Gastroesophageal sphincter (tissue), 4 donors: ENCODE measurements at regions not wholly inside any gene's neighbourhood (a gene's known extent, or its start where the extent isn't known, plus 50 kb on each side); places are given as distances from the start of the nearest gene placed in this dataset.
A peak's percentile ranks its signal among the peaks of the same experiment; 100 is the strongest.
"Not testable (repeated sequence)": the region's sequence is repeated elsewhere in the genome, so short reads cannot be mapped to it uniquely, and the experiment has no call there.

ENCODE experiments used
- ATAC-seq: fragments of 150-250 bp; one replicate; pipeline ENCODE4 v1.9.1; 2016; ENCODE audit warnings: mild to moderate bottlenecking, moderate library complexity
- H3K27ac ChIP-seq, 4 donors: fragments of 200-600 bp; sonication (generic) in 3 of 4; 1 replicate in 3 of 4; 2 replicates in 1 of 4; pipeline ENCODE4 v1.5.1; 2016 to 2019
- H3K27me3 ChIP-seq: fragments of 200-600 bp; sonication (generic); one replicate; pipeline ENCODE4 v1.5.1; 2019
- H3K36me3 ChIP-seq, 2 donors: fragments of 200-600 bp; sonication (generic); one replicate each; pipeline ENCODE4 v1.5.1; 2019; ENCODE audit warnings: control low read depth in 1 of 2
- H3K4me1 ChIP-seq, 3 donors: fragments of 200-600 bp; sonication (generic); 1 replicate in 2 of 3; 2 replicates in 1 of 3; pipeline ENCODE4 v1.5.1; 2016 to 2019; ENCODE audit warnings: control low read depth in 2 of 3
- H3K4me3 ChIP-seq, 2 donors: fragments of 200-600 bp; sonication (generic); one replicate each; pipeline ENCODE4 v1.5.1; 2019; ENCODE audit warnings: mild to moderate bottlenecking in 1 of 2, moderate library complexity in 1 of 2
- H3K9me3 ChIP-seq, 3 donors: fragments of 200-600 bp; sonication (generic); one replicate each; pipeline ENCODE4 v1.5.1; 2017 to 2019; ENCODE audit warnings: control low read depth in 2 of 3
- CTCF ChIP-seq, 4 experiments: fragments of 200-600 bp in 2 of 4; fragments of 450-650 bp in 2 of 4; sonication (generic) in 1 of 4; IDR thresholded peaks; one replicate each; pipeline ENCODE4 v1.5.1; 2017 to 2019; ENCODE audit warnings: antibody characterized with exemption in 4 of 4, mild to moderate bottlenecking in 2 of 4, moderate library complexity in 2 of 4
- EP300 ChIP-seq: sonication (generic); formaldehyde crosslinking; IDR thresholded peaks from one replicate; pipeline ENCODE4 v1.6.1; 2017; ENCODE audit warnings: antibody characterized with exemption, mild to moderate bottlenecking
- POLR2A ChIP-seq, 2 donors: fragments of 450-650 bp; IDR thresholded peaks; one replicate each; pipeline ENCODE4 v1.6.1; 2017; ENCODE audit warnings: antibody characterized with exemption in 2 of 2, mild to moderate bottlenecking in 2 of 2, moderate library complexity in 1 of 2
- POLR2AphosphoS5 ChIP-seq: sonication (generic); formaldehyde crosslinking; IDR thresholded peaks from one replicate; pipeline ENCODE4 v1.6.1; 2017; ENCODE audit warnings: antibody characterized with exemption
- WGBS, 2 donors: methylation state at CpG; one replicate each; pipeline ENCODE4 v1.1.5; 2018; ENCODE audit warnings: low coverage in 1 of 2; 5-methylcytosine and 5-hydroxymethylcytosine counted together

- no peak for TF ChIP-seq EP300
- TF ChIP-seq POLR2AphosphoS5: no peak
- no peak for TF ChIP-seq POLR2A (IDR thresholded peaks at IDR 0.05)
- TF ChIP-seq CTCF (IDR thresholded peaks at IDR 0.05): no peak
- no peaks in the 10 kb centered on the region for H3K36me3 ChIP-seq
- WGBS, 2 donors: 97 to 100% methylated on average over 3 of the region's 3 CpGs
These were observed 75.2 kb upstream of the RBMS1 start for GRCh38 chr2:160568856-160569255.

GRCh38 chr2:160570376-160570775 lies 76.8 kb upstream of the RBMS1 start:
- 92 to 97% methylated on average over 2 of the region's 2 CpGs for WGBS, 2 donors
- H3K27me3 ChIP-seq: no peaks in the 10 kb centered on the region
- peaks cover 0 to 10% (median 0%) of the 10 kb centered on the region in 3 donors for H3K9me3 ChIP-seq
- no peaks in the 10 kb centered on the region for H3K36me3 ChIP-seq
- TF ChIP-seq EP300: no peak
- TF ChIP-seq POLR2A (IDR thresholded peaks at IDR 0.05): no peak
- no peak for TF ChIP-seq CTCF (IDR thresholded peaks at IDR 0.05)
- TF ChIP-seq POLR2AphosphoS5: no peak
- no peak for ATAC-seq
- H3K27ac ChIP-seq: no peak overlapping the region
- H3K4me3 ChIP-seq: no peak overlapping the region
- no peaks in the 10 kb centered on the region for H3K4me1 ChIP-seq

More at GRCh38 chr2:160568856-160569255, 75.2 kb upstream of the RBMS1 start:
- ATAC-seq: no peak
- Histone ChIP-seq H3K4me1 (no peaks in the 10 kb centered on the region), H3K4me3 (no peak overlapping the region), H3K9me3 (peaks cover 0 to 10% (median 0%) of the 10 kb centered on the region in 3 donors), H3K27ac (no peak overlapping the region), H3K27me3 (no peaks in the 10 kb centered on the region)

- no peaks in the 10 kb centered on the region for H3K36me3 ChIP-seq
- no peaks in the 10 kb centered on the region for H3K27me3 ChIP-seq
- no peak for TF ChIP-seq POLR2A (IDR thresholded peaks at IDR 0.05)
- TF ChIP-seq EP300: no peak
- TF ChIP-seq CTCF (IDR thresholded peaks at IDR 0.05): no peak
- TF ChIP-seq POLR2AphosphoS5: no peak
- H3K27ac ChIP-seq: no peak overlapping the region
- 89 to 100% methylated on average over 1 of the region's 1 CpG for WGBS, 2 donors
- peaks cover 0 to 9% (median 0%) of the 10 kb centered on the region in 3 donors for H3K4me1 ChIP-seq
- no peak for ATAC-seq
- H3K9me3 ChIP-seq: peaks cover 0 to 10% (median 0%) of the 10 kb centered on the region in 3 donors
- no peak overlapping the region for H3K4me3 ChIP-seq
These were observed 81.0 kb upstream of the RBMS1 start for GRCh38 chr2:160574468-160575140.

GRCh38 chr2:160575368-160575767 lies 81.8 kb upstream of the RBMS1 start:
- Histone ChIP-seq H3K4me3 (no peak overlapping the region), H3K27me3 (no peaks in the 10 kb centered on the region), H3K27ac (no peak overlapping the region), H3K4me1 (peaks cover 0 to 9% (median 0%) of the 10 kb centered on the region in 3 donors), H3K9me3 (peaks cover 0 to 10% (median 0%) of the 10 kb centered on the region in 3 donors), H3K36me3 (no peaks in the 10 kb centered on the region)
- TF ChIP-seq POLR2AphosphoS5: no peak
- no peak for ATAC-seq

- Histone ChIP-seq H3K36me3 (no peaks in the 10 kb centered on the region), H3K4me1 (peaks cover 0 to 9% (median 0%) of the 10 kb centered on the region in 3 donors), H3K27ac (peak overlapping the region in 1 of 4 donors; percentile 26), H3K9me3 (peaks cover 0 to 10% (median 0%) of the 10 kb centered on the region in 3 donors), H3K27me3 (no peaks in the 10 kb centered on the region), H3K4me3 (no peak overlapping the region)
- WGBS, 2 donors: 0 to 14% methylated on average over 1 of the region's 1 CpG
- ATAC-seq: no peak
- no peak for TF ChIP-seq POLR2A (IDR thresholded peaks at IDR 0.05)
- TF ChIP-seq POLR2AphosphoS5: no peak
These were observed 82.5 kb upstream of the RBMS1 start for GRCh38 chr2:160576054-160576499.

GRCh38 chr2:160577081-160577480 lies 83.5 kb upstream of the RBMS1 start:
- 44 to 80% methylated on average over 1 of the region's 1 CpG for WGBS, 2 donors
- not testable (repeated sequence) for H3K27ac ChIP-seq, H3K4me3 ChIP-seq, ATAC-seq, H3K27me3 ChIP-seq, H3K36me3 ChIP-seq, H3K9me3 ChIP-seq
- peaks cover 0 to 14% (median 0%) of the 10 kb centered on the region in 3 donors for H3K4me1 ChIP-seq
